A673 (cell line): ENCODE measurements at regions not wholly inside any gene's neighbourhood (a gene's known extent, or its start where the extent isn't known, plus 50 kb on each side); places are given as distances from the start of the nearest gene placed in this dataset.

Source experiments
- CTCF ChIP-seq: fragments of 300-800, 200-600 bp; sonication (generic); conservative IDR thresholded peaks from 2 replicates; pipeline ENCODE4 v1.5.1; 2017; ENCODE audit warnings: low read depth, mild to moderate bottlenecking, antibody characterized with exemption, low read length, moderate library complexity, mixed read lengths
- EZH2 ChIP-seq: fragments of 200-600 bp; sonication (generic); IDR thresholded peaks from 2 replicates; pipeline ENCODE4 v1.6.1; 2017; ENCODE audit warnings: borderline replicate concordance, low read depth, mild to moderate bottlenecking, mixed read lengths, antibody characterized with exemption, low read length; ENCODE audit not compliant: poor library complexity, severe bottlenecking

GRCh38 chr16:85443116-85443515 lies 170.0 kb upstream of the GSE1 start:
- TF ChIP-seq CTCF (no peak), EZH2 (no peak)
